Stimulated activated CD4-positive, alpha-beta T cell treated with anti-CD3 and anti-CD28 coated beads, Interleukin-4, amount 100 ng/mL, for 48 hours (primary cell): ENCODE measurements at regions not wholly inside any gene's neighbourhood (a gene's known extent, or its start where the extent isn't known, plus 50 kb on each side); places are given as distances from the start of the nearest gene placed in this dataset.

ENCODE experiments used
- DNase-seq, 2 donors: peaks; one replicate each; pipeline ENCODE4 v3.0.0-alpha.2; 2020; ENCODE audit warnings: low read depth in 2 of 2

DNA sequence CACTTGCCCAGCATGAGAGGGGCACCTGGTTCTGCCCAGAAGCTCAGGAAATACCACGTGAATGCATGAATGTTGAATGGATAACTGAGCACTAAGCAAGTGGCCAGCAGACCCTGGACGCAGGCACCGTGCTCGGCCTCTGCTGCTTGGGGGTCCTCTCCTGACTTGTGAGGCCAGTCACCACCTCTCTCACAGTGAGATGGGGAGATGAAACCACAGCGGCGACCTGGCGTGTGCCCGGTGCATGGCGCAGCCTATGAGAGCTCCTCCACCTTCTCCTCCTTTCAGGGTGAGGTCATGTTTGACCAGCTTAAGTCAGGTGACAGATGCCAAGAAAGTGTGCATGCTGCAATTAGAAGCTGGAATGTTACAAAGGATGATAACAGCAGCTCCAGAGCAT is 75.5 kb downstream of the HMX1 start:
- DNase-seq = no peak

DNA sequence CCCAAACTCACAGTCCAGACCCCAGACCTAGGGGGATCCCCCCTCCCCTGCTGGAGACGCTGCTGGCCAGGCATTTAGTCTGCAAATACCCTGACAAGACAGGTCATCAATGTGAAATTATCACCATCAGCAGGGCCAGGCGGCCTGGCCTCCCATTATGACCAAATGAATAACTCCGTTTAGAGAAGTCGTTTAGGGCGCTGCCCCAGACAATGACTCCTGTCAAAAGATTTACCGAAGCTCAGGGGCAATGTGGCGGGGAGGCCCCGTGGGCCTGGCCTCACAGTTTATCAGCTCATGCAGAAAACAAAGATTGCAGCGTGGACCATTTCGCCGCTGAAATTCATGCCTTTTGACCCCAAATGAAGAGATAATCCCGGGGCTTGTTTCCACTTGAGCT is 76.5 kb downstream of the HMX1 start:
- no peak for DNase-seq

DNA sequence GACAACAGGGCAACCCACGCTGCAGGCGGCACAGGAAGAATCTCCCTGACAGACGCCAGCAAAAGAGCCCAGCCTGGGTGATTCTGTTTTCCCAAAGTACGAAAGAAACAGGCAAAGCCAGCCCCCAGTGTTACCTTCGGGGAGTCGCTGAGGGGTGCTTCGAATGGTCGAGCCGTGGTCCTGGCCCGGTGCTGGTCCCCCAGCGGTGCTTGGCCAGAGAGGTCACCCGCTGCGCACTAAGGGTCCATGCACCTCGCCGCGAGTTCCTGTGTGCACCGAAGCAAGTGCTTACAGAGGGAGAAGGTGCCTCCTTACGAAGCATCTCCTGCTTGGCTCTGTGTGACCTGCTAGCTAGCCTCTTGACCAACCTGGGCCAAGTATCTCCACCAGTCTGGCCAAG is 77.1 kb downstream of the HMX1 start:
- no peak for DNase-seq

DNA sequence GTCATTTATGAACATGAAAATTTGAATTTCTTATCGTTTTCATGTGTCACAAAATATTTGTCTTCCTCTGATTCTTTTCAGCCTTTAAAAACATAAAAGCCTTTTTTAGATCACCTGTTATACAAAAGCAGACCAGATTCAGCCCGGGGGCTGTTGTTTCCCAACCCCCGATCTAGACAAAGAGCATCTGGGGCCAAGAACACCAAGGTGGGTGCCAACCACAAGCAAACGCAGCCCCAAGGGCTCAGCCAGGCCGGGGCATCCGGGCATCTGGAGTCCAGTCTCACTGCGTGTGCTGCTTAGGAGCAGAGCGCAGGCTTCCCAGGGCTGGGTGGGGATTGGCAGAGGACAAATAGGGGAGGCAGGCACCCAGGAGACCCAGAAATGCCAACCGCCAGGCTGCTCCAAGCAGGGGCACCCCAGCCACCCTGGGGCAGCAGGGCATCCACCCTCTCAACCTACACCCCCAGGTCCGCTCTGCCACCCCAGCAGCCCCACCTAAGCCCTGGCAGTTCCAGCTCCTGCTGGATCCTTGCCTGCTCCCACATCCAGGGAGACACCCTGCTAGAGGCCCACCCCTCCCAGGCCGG is 78.0 kb downstream of the HMX1 start:
- no peak for DNase-seq

DNA sequence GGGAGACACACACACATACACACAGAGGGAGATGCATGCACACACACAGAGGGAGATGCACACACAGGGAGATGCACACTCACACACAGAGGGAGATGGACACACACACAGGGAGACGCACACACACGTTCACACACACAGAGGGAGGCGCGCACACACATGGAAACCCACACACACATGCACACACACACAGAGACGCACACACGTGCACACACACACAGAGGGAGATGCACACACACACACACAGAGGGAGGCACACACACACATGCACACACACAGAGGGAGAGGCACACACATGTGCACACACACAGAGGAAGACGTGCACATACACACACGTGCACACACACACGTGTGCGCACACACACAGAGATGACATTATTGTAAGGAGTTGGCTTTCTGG is 79.1 kb downstream of the HMX1 start:
- no peak for DNase-seq

DNA sequence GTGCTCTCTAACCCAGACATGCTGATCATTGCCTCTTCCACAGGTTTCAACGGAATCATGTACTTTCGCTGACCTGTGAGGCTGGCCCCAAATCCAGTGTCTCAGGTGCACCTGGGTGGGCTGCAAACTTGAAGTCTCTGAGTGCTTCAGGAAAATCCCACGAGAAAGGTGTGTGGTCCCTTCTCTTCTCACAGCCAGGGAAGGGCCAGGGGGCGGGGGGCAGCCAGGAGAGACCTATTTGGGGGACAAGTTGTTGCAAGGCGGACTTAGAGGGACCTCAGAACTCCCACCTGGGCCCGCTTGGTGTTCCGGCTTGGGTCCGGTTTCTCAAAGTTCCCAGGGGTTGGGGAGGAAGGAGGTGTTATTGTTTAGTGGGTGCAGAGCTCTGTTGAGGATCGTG is 80.0 kb downstream of the HMX1 start:
- no peak for DNase-seq

DNA sequence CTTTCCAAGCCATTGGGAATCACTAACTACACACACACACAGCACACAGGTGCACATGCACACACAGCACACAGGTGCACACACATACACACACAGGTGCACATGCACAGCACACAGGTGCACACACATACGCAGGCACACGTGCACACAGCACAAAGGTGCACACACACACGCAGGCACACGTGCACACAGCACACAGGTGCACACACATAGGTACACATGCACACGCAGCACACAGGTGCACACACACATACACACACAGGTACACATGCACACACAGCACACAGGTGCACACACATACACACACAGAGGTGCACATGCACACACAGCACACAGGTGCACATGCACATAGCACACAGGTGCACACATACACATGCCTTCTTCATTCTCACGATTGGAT is 80.9 kb downstream of the HMX1 start:
- DNase-seq = no peak

DNA sequence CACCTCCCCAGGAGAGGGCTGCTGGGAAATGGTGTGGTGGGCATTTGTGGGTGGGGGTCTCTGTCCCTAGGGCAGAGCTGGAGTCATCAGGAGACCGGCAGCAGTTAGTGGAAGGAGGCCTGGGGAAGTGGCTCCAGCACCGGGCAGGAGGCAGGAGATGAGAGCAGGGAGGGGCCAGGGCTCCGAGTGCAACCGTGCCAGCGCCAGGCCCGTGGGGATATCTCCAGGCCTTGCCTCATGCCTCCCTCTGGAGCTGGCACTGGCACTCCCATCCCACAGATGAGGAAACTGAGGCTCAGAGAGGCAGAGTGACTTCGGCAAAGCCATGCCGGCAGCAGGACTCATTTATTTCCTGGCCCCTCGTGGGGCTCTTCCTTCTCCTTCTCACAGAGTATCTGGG is 83.5 kb downstream of the HMX1 start:
- no peak for DNase-seq

DNA sequence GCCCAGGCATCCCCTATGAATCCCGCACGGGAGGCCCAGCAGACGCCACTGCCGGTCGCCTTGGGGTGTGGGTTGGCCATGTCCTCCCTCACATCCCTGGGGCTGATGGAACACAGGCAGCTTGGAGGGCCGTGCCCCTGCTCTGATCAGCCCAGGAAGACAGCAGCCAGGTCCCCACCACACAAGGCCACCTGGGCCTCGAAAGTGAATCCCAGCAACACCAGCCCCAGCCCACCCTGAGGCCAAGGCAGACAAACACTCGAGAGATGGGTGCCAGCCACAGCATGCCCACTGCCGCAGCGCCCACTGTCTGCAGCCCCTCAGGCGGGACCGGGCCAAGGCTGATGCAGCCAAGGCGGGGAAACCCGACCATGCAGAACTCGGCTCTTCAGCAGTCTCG is 85.5 kb downstream of the HMX1 start:
- DNase-seq = no peak

DNA sequence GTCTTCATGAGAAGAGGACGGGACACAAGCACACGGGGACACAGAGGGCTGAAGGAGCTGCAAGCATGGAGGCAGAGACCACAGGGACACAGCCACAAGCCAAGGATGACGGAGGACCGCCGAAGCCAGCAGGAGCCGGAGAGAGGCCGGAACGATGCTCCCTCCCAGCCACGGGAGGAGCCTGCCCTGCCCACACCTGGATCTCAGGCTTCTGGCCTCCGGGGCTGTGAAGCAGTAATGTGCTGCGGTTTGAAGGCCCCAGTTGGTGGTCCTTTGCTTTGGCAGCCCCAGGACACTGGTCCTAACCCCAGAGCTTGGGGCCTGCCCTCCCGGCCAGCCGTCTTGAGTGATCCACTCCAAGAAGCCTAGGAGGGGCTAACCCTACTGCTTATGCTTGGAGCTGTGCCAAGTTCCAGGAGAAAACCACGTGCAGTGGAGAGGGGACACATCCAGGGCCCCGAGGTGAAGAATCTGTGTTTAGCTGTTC is 85.9 kb downstream of the HMX1 start:
- no peak for DNase-seq

DNA sequence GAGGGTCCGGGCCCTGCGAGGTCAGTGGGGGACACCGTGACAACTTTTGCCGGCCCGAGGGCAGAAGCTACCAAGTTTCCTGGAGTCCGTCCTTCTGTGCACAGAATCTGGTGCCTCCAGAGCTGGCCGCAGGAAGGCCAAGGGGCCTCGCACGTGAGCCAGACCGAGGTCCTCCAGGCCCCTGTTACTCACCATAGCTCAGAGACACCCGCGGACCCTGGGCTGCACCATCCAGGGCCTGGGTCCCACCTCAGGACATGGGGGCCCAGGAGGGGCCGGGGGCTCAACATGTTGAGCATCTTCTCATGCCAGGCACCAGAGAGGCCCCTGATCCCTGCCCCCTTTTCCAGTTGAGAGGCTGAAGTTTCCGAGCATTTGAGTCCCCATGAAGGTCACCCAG is 87.9 kb downstream of the HMX1 start:
- DNase-seq = no peak

DNA sequence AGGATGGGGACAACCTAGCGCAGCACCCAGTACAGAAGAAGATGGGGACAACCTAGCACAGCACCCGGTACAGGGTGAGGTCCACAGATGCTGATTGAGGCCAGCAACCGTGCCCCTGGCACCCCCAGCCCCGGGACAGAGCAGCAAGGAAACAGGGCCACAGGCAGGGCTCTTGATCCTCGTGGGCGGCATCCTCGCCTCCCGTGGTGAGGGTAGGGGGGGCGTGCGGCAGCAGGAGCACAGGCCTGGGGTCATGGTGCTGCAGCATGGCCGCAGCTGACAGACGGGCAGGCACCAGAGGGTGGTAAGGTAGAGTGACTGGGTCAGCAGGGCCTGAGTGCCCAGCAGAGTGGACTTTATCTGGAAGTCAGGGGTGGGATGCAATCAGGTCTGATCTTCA is 89.5 kb downstream of the HMX1 start:
- no peak for DNase-seq

DNA sequence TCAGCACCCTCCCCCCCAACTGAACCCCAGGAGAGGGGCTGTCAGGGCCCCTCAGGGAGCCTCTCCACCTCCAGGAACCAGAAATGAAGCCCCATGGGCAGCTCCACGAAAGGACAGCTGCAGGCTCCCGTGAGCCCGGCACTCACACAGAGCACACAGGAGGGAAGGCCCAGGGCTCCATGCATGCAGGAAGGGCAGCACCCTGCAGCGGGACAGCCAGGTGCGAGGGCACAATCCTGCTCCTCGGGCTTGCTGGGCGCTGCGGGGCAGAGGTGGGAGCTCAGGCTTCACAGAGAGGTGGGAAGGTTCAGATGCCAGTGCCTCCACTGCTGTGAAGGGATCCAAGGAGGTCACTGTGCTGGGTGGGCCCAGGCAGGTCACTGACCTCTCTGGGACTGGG is 90.0 kb downstream of the HMX1 start:
- DNase-seq = no peak

DNA sequence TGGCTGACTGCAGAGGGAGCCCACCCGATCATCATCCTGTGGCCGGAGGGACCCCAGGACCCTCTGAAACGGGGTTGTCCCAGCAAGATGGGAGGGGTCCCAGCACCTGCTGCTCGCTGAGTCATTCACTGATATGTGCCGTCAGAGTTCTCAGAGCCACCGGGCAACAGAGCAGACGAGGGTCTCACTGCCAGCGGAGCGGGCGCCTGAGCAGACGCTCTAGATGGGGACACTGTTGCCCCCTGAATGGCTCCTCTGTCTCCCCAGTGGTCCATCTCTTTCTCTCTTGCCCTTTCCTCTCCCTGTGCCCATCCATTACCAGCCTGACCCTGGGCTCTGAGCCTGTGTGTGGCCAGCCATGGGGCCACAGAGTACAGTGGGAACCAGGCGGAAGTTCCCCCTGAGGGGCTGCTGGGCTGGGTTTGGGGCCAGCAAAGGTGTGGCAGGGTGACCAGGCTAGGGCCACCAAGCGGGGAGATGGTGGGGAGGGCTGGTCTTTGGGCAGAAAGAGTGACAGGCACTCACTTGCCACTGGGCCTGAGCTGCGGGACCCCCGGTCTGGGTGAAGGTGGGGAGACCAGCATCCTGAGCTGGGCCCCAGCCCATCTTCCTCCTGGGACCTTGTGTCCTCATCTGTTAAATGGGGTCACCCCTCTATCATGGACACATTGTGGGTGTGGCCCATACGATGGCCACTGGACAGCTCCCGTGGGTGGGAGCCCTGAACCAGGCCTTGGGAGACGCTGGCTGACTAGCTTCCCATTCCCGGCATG is 90.9 kb downstream of the HMX1 start:
- DNase-seq = no peak

DNA sequence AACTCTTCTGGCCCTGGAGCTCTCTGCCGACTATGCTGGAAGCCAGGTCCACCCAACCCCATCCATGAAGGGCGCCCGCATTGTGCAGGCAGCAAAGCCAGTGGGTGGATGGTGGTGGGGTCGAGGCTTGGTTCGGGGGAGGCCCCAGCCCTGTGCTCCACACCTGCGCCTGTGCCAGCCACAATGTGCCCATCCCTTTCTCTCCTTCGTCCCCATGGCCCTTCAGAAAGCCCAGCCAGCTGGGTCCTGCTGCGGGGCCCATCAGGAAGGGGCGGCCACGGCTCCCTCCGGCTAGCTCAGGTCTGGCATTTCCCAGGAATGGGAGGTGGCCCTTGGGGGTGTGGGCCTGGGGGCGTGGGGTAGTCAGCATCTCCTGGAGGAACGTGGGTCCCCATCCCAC is 91.6 kb downstream of the HMX1 start:
- no peak for DNase-seq

DNA sequence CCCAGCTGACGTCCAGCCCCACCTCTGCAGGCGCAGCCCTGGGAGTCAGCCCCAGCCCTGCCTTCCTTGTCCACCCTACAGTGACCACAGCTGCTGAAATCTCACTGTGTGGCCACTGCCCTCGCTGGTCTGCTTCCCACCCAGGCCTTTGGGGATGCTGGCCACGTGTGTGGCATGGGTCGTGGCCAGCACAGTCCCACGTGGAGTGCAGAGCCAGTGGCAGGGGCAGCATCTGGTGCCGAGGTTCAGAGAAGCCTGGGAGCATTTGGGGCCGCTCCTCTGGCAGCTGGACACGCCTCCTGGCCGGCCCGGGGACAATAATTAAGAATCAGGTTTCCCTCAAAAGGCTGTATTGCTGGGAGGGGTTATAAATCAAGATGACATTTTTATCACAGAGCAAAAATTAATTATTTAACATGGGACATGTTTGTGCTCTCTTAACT is 92.1 kb downstream of the HMX1 start:
- DNase-seq = no peak

DNA sequence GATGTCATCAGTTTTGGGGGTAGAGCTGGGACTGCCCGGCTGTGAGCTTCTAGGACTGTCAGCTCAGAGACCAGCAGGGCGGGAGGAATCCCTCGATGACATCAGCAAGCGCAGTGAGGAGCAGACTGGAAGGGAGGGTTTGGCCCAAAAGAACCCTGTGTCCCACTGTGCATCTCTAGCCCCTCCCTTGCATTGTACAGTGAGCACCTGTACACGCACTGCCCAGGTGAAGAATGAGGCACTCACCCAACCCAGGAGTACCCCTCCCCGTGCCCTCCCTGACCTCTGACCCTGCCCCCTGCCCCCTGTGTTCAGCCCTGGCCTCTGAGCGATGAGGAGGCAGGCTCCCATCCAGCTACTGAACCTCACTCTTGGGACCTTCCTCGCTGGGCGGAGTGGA is 92.9 kb downstream of the HMX1 start:
- DNase-seq = no peak

DNA sequence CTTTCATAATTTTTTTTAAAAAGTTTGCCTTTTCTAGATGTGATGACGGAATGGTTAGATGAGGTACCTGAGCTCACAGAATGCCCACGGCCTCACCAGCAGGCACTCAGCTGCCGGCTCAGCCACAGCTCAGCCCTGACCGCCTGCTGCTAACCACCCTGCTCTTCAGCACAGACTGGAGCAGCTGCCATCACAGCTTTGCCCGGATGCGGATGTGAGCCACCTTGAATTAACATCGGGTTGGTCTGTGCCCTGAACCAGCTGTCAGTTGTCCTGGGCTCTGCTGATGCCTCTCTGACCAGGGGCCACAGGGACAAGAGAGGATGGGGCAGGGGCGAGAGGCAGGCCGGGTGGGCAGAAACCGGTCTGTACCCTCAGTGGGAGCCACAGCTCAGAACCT is 93.3 kb downstream of the HMX1 start:
- no peak for DNase-seq

DNA sequence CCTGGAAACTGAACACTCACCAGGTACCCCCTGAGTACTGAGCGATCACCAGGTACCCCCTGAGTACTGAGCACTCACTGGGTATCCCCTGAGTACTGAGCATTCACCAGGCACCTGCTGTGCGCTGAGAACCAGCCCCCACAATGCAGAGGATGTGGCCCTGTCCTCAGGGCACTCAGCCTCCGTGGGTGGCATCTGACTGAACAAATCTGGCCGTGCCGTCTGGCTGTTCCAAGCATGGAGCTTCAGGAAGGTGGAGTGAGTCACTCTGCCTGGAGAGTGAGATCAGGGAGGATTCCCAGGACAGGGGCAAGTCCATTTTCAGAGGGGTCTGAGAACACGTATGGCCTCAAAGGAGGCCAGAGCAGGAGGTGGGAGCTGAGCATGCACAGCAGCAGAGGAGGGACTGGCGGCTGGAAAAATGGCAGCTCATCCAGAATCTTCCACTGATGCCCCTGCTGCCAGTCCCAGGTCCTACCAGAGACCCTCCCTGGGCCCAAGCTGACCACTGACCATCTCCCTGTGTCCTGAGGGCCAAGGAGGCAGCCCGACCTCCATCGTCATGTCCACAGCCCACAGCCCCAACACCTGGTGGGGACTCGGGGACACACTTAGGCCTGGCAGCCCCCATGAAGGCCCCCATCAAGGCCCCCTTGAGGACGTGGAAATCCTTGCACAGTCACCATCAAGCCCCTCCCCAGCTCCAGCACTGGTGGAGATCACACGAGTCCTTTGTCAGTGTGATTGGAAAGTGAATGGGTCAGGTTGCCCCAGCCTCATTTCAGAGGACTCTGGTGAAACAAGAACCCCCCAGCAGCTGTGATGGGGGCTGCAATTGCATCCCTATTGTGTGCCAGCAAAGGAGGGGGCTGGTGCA is 94.1 kb downstream of the HMX1 start:
- DNase-seq = no peak

DNA sequence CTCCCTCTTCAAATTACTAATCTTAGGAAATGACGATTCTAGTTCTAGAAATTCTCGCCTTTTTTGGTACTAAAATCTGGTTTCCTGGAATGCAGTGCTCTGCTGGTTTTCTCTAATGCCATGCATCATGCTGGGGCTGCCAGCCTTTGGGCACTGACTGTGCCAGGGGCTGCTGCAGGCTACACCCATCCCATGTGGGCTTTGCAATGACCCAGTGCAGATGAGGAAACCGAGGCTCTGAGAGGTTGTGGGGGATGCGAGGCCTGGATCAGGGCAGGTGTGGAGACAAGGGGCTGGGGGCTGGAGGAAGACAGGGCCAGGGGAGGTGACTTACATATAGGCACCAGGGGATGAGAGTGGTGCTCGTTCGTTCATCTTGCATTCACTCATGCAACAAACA is 95.3 kb downstream of the HMX1 start:
- DNase-seq = no peak

DNA sequence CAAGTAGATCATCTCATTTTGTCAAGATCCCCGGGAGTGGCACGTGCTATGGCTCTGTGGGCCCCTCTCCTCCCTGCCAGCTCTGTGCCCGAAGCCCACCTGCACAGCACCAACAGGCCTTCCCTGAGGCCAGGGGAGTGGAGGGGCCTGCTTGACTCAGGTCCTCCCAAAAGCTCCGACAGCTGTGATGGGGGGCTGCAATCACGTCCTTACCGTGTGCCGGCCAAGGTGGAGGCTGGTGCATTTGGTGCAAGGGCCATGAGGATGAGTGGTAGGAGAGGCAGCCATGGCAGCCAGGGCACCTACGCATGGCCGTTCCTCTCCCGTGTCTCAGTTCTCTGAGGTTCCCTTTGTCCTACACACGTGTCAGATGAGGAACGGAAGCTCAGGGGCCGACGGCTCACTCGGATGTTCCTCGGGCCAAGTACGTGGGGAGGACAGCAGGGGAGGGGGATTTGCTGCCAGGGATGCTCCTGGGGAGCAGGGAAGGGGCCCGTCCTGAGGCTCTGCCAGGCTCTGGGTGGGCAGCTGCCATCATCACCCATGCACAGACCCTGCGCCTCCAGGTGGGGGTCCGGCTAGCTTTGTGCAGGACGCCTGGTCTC is 95.8 kb downstream of the HMX1 start:
- DNase-seq = no peak

DNA sequence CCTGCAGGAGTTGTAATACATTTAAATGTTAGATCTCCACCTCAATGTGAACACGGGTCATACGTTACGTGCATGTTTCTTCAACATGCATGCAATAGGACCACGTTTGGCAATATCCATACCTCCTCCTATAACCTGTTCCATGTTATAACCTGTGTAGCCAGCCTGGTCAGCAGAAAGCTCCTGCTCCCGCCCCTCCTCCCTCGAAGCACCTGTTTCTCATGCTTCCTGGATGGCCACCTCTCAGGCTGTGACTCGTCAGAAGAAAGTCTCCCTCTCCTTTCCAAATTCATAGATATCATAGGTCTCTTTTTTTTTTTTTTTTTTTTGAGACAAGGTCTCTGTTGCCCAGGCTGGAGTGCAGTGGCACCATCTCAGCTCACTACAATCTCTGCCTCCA is 96.5 kb downstream of the HMX1 start:
- no peak for DNase-seq
